GM23338 (cell line): ENCODE measurements at regions not wholly inside any gene's neighbourhood (a gene's known extent, or its start where the extent isn't known, plus 50 kb on each side); places are given as distances from the start of the nearest gene placed in this dataset.

Experiments used
- ATAC-seq: fragments of 200-7000 bp; cut with Tn5 transposase; 3 replicates; pipeline ENCODE4 v1.9.1; 2020
- DNase-seq: peaks from one replicate; pipeline ENCODE4 v3.0.0-alpha.2; 2015; ENCODE audit warnings: low spot score
- H2AFZ ChIP-seq: fragments of 200-600 bp; sonication (generic); 2 replicates; pipeline ENCODE4 v1.8.0; 2016; ENCODE audit warnings: antibody characterized with exemption, mild to moderate bottlenecking, moderate library complexity
- H3F3A ChIP-seq: fragments of 200-600 bp; sonication (generic); replicated peaks from 2 replicates; pipeline ENCODE4 v1.8.0; 2017; ENCODE audit warnings: antibody characterized with exemption, mixed run types, low read depth
- H3K27ac ChIP-seq: fragments of 200-600 bp; sonication (generic); 2 replicates; pipeline ENCODE4 v1.6.1; 2016; ENCODE audit warnings: low read depth
- H3K27me3 ChIP-seq: fragments of 200-600 bp; sonication (generic); 2 replicates; pipeline ENCODE4 v1.8.0; 2016; ENCODE audit warnings: mild to moderate bottlenecking, mixed run types, moderate library complexity; ENCODE audit not compliant: insufficient read depth
- H3K36me3 ChIP-seq: fragments of 200-600 bp; sonication (generic); 2 replicates; pipeline ENCODE4 v1.8.0; 2016; ENCODE audit warnings: mild to moderate bottlenecking; ENCODE audit not compliant: insufficient read depth
- H3K4me1 ChIP-seq: fragments of 200-600 bp; sonication (generic); 2 replicates; pipeline ENCODE4 v1.8.0; 2016; ENCODE audit warnings: mild to moderate bottlenecking, moderate library complexity; ENCODE audit not compliant: insufficient read depth
- H3K4me2 ChIP-seq: fragments of 200-600 bp; sonication (generic); 2 replicates; pipeline ENCODE4 v1.7.1; 2017; ENCODE audit warnings: mixed run types
- H3K4me3 ChIP-seq: fragments of 200-600 bp; sonication (generic); 2 replicates; pipeline ENCODE4 v1.6.1; 2016; ENCODE audit warnings: mixed run types
- H3K79me2 ChIP-seq: fragments of 200-600 bp; sonication (generic); replicated peaks from 2 replicates; pipeline ENCODE4 v1.8.0; 2017; ENCODE audit warnings: mild to moderate bottlenecking; ENCODE audit not compliant: insufficient read depth
- H3K9me2 ChIP-seq: fragments of 200-600 bp; sonication (generic); 2 replicates; pipeline ENCODE4 v1.8.0; 2017; ENCODE audit not compliant: insufficient read depth
- H4K20me1 ChIP-seq: fragments of 200-600 bp; sonication (generic); replicated peaks from 2 replicates; pipeline ENCODE4 v1.8.0; 2017; ENCODE audit warnings: mild to moderate bottlenecking; ENCODE audit not compliant: insufficient read depth
- H3K27ac Mint-ChIP-seq: 2 replicates; pipeline ENCODE4 v1.8.0; 2020; ENCODE audit warnings: inconsistent platforms, mild to moderate bottlenecking, moderate library complexity, mixed read lengths
- H3K27me3 Mint-ChIP-seq: 3 replicates; pipeline ENCODE4 v1.8.0; 2022; ENCODE audit warnings: low read depth, mild to moderate bottlenecking, moderate library complexity, mixed read lengths, inconsistent platforms; ENCODE audit not compliant: insufficient read depth, poor library complexity
- H3K36me3 Mint-ChIP-seq: 3 replicates; pipeline ENCODE4 v1.8.0; 2021; ENCODE audit warnings: low read depth, mild to moderate bottlenecking, inconsistent platforms, moderate library complexity, mixed read lengths
- H3K4me1 Mint-ChIP-seq: 3 replicates; pipeline ENCODE4 v1.8.0; 2020; ENCODE audit warnings: mild to moderate bottlenecking, inconsistent platforms, mixed read lengths
- H3K4me3 Mint-ChIP-seq: 3 replicates; pipeline ENCODE4 v1.8.0; 2021; ENCODE audit warnings: moderate library complexity, mild to moderate bottlenecking, inconsistent platforms, mixed read lengths
- H3K9me3 Mint-ChIP-seq: 3 replicates; pipeline ENCODE4 v1.8.0; 2020; ENCODE audit warnings: moderate library complexity, mild to moderate bottlenecking, inconsistent platforms, mixed read lengths
- ETS1 ChIP-seq: IDR thresholded peaks from 2 replicates; pipeline ENCODE4 v1.6.1; 2016; ENCODE audit warnings: antibody characterized with exemption
- EZH2 ChIP-seq: fragments of 200-600 bp; sonication (generic); IDR thresholded peaks from one replicate; pipeline ENCODE4 v1.8.0; 2017; ENCODE audit warnings: antibody characterized with exemption, mild to moderate bottlenecking, low read depth; ENCODE audit not compliant: unreplicated experiment
- EZH2phosphoT487 ChIP-seq: fragments of 200-600 bp; sonication (generic); IDR thresholded peaks from one replicate; pipeline ENCODE4 v1.8.1; 2018; ENCODE audit warnings: antibody characterized with exemption; ENCODE audit not compliant: unreplicated experiment
- JUNB ChIP-seq: IDR thresholded peaks from one replicate; pipeline ENCODE4 v1.6.1; 2016; ENCODE audit warnings: antibody characterized with exemption; ENCODE audit not compliant: unreplicated experiment
- POLR2AphosphoS5 ChIP-seq: IDR thresholded peaks from 2 replicates; pipeline ENCODE4 v1.6.1; 2016; ENCODE audit warnings: antibody characterized with exemption, low read depth
- STAT1 ChIP-seq: IDR thresholded peaks from one replicate; pipeline ENCODE4 v1.6.1; 2016; ENCODE audit warnings: antibody characterized with exemption; ENCODE audit not compliant: unreplicated experiment
- ZNF331 ChIP-seq: fragments of 250-450 bp; sonication (Bioruptor Pico); IDR thresholded peaks from 2 replicates; pipeline ENCODE4 v1.5.0; 2020; ENCODE audit warnings: low read depth, mild to moderate bottlenecking, moderate library complexity
- TF ChIP-seq, protein P1 (sequence below), 2 experiments: fragments of 200-600 bp in 1 of 2; sonication (generic) in 1 of 2; conservative IDR thresholded peaks; 2 replicates each; pipeline versions ENCODE4 v1.5.1 to v1.6.1; 2016 to 2017; ENCODE audit warnings: antibody characterized with exemption in 2 of 2, low read depth in 2 of 2, mild to moderate bottlenecking in 2 of 2, moderate library complexity in 1 of 2
- TF ChIP-seq, protein P2 (sequence below): IDR thresholded peaks from one replicate; pipeline ENCODE4 v1.6.1; 2018; ENCODE audit warnings: antibody characterized with exemption; ENCODE audit not compliant: unreplicated experiment

DNA sequence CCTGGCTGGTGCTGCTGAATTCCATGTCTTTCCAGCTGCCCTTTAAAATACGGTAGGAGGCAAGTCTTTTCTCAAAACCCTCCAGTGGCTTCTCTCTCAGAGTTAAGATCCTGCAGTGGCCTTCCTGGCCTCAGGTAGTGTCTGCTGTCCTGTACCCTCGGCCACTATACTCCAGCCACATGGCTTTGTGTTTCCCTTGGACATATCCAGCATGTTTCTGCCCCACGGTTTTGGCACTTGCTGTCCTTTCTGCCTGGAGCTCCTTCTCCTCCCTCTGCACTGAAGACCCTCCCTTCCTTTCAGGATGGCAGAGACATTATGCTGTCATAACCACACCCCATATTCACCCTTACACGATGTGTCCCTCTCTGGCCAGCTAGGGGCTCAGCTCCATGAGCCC is 76.5 kb upstream of the B3GAT1 start (continued):
- TF ChIP-seq, protein P1, sequence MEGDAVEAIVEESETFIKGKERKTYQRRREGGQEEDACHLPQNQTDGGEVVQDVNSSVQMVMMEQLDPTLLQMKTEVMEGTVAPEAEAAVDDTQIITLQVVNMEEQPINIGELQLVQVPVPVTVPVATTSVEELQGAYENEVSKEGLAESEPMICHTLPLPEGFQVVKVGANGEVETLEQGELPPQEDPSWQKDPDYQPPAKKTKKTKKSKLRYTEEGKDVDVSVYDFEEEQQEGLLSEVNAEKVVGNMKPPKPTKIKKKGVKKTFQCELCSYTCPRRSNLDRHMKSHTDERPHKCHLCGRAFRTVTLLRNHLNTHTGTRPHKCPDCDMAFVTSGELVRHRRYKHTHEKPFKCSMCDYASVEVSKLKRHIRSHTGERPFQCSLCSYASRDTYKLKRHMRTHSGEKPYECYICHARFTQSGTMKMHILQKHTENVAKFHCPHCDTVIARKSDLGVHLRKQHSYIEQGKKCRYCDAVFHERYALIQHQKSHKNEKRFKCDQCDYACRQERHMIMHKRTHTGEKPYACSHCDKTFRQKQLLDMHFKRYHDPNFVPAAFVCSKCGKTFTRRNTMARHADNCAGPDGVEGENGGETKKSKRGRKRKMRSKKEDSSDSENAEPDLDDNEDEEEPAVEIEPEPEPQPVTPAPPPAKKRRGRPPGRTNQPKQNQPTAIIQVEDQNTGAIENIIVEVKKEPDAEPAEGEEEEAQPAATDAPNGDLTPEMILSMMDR (conservative IDR thresholded peaks at IDR 0.05; ENCODE audit: low read depth in 2 of 2), result no peak
- no peak for TF ChIP-seq EZH2
- no peak for TF ChIP-seq ETS1
- TF ChIP-seq JUNB, result no peak
- no peak for TF ChIP-seq STAT1
- no peak for TF ChIP-seq POLR2AphosphoS5

DNA sequence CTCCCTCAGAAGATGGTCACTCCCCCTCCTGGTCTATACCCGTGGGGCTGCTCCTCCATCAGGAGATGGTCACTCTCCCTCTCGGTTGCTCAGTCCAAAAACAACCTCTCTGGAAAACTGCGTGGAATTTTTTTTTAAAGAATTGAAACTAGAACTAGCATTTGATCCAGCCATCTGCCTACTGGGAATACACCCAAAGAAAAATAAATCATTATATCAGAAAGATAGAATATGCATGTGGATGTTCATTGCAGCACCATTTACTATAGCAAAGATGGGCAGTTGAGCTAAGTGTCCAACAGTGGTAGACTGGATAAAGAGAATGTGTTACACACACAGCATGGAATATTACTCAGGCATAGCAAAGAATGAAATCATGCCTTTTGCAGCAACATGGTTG is 75.7 kb upstream of the B3GAT1 start:
- Histone ChIP-seq H4K20me1 (no peaks in the 10 kb centered on the region), H3K27ac (no peak overlapping the region), H3K36me3 (no peaks in the 10 kb centered on the region), H3F3A (no peaks in the 10 kb centered on the region), H3K4me2 (no peak overlapping the region), H3K4me1 (no peaks in the 10 kb centered on the region), H2AFZ (no peak overlapping the region), H3K27me3 (no peaks in the 10 kb centered on the region), H3K9me2 (peaks cover 5% of the 10 kb centered on the region; the same call in 1 of the 2 replicates), H3K4me3 (no peak overlapping the region), H3K79me2 (no peaks in the 10 kb centered on the region)
- Mint-ChIP-seq H3K27me3 (peaks cover 2% of the 10 kb centered on the region), H3K4me1 (no peaks in the 10 kb centered on the region; the same call in 2 of the 3 replicates), H3K36me3 (no peaks in the 10 kb centered on the region), H3K27ac (no peak overlapping the region), H3K4me3 (no peak overlapping the region), H3K9me3 (peaks cover 5% of the 10 kb centered on the region; the same call in 1 of the 3 replicates)
- TF ChIP-seq EZH2phosphoT487 (no peak), ZNF331 (CRISPR knock-in tag) (no peak), POLR2AphosphoS5 (no peak), STAT1 (no peak)
- TF ChIP-seq, protein P2, sequence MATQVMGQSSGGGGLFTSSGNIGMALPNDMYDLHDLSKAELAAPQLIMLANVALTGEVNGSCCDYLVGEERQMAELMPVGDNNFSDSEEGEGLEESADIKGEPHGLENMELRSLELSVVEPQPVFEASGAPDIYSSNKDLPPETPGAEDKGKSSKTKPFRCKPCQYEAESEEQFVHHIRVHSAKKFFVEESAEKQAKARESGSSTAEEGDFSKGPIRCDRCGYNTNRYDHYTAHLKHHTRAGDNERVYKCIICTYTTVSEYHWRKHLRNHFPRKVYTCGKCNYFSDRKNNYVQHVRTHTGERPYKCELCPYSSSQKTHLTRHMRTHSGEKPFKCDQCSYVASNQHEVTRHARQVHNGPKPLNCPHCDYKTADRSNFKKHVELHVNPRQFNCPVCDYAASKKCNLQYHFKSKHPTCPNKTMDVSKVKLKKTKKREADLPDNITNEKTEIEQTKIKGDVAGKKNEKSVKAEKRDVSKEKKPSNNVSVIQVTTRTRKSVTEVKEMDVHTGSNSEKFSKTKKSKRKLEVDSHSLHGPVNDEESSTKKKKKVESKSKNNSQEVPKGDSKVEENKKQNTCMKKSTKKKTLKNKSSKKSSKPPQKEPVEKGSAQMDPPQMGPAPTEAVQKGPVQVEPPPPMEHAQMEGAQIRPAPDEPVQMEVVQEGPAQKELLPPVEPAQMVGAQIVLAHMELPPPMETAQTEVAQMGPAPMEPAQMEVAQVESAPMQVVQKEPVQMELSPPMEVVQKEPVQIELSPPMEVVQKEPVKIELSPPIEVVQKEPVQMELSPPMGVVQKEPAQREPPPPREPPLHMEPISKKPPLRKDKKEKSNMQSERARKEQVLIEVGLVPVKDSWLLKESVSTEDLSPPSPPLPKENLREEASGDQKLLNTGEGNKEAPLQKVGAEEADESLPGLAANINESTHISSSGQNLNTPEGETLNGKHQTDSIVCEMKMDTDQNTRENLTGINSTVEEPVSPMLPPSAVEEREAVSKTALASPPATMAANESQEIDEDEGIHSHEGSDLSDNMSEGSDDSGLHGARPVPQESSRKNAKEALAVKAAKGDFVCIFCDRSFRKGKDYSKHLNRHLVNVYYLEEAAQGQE, result no peak
- ATAC-seq (no peak), DNase-seq (no peak)
